ENCODE measurements at regions not wholly inside any gene's neighbourhood (a gene's known extent, or its start where the extent isn't known, plus 50 kb on each side); places are given as distances from the start of the nearest gene placed in this dataset.

- TF ChIP-seq, protein P1, sequence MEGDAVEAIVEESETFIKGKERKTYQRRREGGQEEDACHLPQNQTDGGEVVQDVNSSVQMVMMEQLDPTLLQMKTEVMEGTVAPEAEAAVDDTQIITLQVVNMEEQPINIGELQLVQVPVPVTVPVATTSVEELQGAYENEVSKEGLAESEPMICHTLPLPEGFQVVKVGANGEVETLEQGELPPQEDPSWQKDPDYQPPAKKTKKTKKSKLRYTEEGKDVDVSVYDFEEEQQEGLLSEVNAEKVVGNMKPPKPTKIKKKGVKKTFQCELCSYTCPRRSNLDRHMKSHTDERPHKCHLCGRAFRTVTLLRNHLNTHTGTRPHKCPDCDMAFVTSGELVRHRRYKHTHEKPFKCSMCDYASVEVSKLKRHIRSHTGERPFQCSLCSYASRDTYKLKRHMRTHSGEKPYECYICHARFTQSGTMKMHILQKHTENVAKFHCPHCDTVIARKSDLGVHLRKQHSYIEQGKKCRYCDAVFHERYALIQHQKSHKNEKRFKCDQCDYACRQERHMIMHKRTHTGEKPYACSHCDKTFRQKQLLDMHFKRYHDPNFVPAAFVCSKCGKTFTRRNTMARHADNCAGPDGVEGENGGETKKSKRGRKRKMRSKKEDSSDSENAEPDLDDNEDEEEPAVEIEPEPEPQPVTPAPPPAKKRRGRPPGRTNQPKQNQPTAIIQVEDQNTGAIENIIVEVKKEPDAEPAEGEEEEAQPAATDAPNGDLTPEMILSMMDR (conservative IDR thresholded peaks at IDR 0.05), result no peak
- no peak for TF ChIP-seq ZFX (IDR thresholded peaks at IDR 0.05)
Observed at GRCh38 chr3:170784406-170784805, 85.6 kb downstream of the RPL22L1 start.
